Anterior cingulate cortex (tissue), 58 donors: ENCODE measurements at regions not wholly inside any gene's neighbourhood (a gene's known extent, or its start where the extent isn't known, plus 50 kb on each side); places are given as distances from the start of the nearest gene placed in this dataset.
A peak's percentile ranks its signal among the peaks of the same experiment; 100 is the strongest.
"Not testable (repeated sequence)": the region's sequence is repeated elsewhere in the genome, so short reads cannot be mapped to it uniquely, and the experiment has no call there.

Experiments
- DNase-seq, 58 donors: peaks; one replicate each; lab custom pipeline; 2025; lab: John Stamatoyannopoulos, UW

DNA sequence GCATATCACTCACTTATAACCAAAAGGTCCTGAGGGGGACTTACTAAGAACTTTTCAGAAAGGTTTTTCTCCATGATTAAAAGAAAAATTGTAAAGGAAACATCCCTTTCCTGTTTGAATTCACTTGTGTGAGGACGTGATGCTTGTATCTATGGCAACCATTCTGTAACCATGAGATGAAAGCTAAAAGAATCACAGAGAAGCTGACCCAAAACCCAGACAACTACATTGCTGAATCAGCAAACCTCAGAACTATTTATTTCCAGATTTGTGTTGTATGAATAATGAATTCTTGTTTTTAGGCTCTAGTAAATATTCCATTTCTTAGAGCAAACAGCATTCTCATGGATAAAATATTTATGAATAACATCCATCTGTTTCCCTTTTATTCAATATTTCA is 91.2 kb downstream of the RCHY1 start:
- DNase-seq, result no peak

GRCh38 chr4:75412746-75413145 is 101.5 kb downstream of the RCHY1 start:
- DNase-seq, result no peak

- no peak for DNase-seq
Measured at GRCh38 chr4:75398501-75398900, 115.7 kb downstream of the RCHY1 start.

GRCh38 chr4:75391489-75392166 is 122.6 kb downstream of the RCHY1 start:
- DNase-seq, result peak in 3 of 58 donors; percentile 11 to 21 (median 19)

DNA sequence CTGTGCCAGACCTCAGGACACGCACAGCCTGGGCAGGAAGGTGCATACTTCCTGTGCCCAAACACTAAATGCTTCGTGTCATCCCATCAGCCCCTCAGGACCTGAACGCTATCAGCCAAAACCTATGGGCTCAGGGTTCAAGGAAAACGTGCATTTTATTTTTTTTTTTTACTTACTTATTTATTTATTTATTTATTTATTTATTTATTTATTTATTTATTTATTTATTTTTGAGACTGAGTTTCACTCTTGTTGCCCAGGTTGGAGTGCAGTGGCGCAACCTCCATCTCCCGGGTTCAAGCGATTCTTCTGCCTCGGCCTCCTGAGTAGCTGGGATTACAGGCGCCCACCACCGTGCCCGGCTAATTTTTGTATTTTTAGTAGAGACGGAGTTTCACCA is 127.8 kb downstream of the RCHY1 start:
- not testable (repeated sequence) for DNase-seq

DNA sequence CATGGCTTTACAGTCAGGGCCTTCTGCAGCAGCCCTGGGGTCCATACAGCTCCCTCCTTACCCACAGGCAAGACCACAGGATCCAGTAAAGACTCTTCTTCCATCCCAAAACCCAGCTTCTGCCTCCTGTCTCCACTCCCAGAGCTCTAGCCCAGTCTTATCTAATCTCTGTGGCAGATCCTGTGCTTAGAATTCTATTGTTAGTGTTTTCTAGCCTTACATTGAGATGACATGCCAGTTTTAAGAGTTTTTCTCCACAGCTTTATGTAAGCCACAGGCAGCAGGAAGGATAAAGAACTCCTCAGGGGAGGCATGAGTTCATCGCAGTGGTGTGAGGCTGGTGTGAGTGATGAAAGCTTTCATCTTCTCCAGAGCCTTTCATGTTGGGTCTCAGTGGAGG is 129.1 kb downstream of the RCHY1 start:
- no peak for DNase-seq

DNA sequence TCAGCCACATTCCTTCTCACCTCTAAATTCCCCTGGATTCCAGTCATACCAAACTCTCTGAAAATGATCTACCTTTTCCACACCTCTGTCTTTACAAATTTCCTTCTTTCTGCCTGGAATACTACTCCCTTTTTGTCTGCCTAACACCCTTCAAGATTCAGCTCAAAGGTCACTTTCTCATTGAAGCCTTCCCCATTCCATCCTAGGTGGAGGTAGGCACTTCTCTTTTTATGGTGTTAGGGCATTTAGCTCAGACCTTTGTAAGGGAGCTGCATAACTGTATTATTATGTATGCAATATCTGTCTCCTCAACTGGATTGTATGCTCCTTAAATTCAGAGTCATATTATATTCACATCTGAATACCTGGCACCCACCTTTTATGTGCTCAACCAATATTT is 137.7 kb downstream of the RCHY1 start:
- no peak for DNase-seq

GRCh38 chr4:75371915-75372314 is 142.3 kb downstream of the RCHY1 start:
- no peak for DNase-seq

GRCh38 chr4:75370576-75370975 is 143.6 kb downstream of the RCHY1 start:
- no peak for DNase-seq

DNA sequence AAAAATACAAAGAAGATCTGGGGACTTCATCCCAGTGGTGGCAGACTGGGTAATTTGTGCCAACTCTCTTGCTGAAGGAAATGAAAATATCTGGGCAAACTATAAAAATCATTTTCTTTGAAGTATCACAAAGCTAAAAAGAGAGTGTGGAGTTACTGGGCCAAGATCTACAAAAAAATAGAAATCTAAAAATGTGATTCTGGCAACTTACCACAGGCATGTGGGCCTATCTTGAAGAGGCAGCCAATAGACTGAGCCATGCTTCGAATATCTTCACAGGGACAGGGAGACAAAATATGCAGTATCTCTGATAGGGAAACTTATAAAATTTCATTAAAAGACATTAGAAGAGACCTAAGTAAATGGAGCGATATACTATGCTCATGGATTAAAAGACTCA is 168.8 kb downstream of the RCHY1 start:
- peak in 2 of 58 donors; percentile 7 to 10 for DNase-seq

DNA sequence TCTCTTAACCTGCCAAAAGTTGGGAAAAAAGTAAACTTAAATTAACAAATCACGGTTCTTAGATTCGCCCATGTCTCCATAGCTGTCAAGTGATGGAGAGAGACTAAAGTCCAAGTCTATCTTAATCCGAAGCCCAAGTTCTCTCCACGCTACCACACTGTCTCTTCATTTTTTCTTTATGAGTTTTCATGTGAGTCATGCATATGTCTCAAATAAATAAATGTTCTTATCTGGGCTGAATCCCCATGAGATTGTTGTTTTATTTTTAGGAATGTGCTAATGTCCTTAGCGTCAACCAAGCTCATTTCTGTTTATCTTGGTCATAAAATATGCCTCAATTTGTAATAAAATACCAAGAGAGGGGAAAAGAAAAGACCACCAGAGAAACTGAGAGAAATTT is 169.3 kb downstream of the RCHY1 start:
- no peak for DNase-seq

- DNase-seq, result no peak
Measured at GRCh38 chr4:75343333-75343732, 170.9 kb downstream of the RCHY1 start.

GRCh38 chr4:75340561-75340960 is 173.6 kb downstream of the RCHY1 start:
- no peak for DNase-seq

DNA sequence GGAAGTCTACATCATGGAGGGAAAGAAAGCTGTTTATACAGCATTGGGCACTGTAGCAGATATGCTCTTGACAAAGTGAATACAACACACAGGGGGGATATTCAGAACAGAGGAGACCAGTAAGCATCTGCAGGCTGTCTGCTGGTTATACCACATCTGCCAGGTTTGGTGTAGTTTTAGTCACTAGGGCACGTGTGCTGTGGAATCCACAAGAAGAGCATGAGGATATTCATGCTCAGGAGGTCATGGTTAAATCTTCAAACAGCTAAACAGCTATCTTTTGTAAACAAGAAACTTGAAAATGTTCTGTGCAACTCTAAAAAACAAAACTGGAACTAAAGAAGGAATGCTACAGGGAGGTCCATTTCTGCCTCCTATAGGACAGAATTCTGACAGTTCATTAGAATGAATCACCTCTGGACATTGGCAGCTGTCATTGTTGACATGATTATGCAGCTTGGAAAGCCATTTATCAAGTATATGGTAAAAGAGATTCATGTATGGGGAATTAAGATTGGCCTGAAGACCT is 175.8 kb downstream of the RCHY1 start:
- DNase-seq, result no peak

- no peak for DNase-seq
Measured at GRCh38 chr4:75327804-75328512, 186.2 kb downstream of the RCHY1 start.

GRCh38 chr4:75325318-75325979 is 188.8 kb downstream of the RCHY1 start:
- DNase-seq, result peak in 6 of 58 donors; percentile 2 to 72 (median 24)

- no peak for DNase-seq
Measured at GRCh38 chr4:75321484-75321883, 192.7 kb downstream of the RCHY1 start.

DNA sequence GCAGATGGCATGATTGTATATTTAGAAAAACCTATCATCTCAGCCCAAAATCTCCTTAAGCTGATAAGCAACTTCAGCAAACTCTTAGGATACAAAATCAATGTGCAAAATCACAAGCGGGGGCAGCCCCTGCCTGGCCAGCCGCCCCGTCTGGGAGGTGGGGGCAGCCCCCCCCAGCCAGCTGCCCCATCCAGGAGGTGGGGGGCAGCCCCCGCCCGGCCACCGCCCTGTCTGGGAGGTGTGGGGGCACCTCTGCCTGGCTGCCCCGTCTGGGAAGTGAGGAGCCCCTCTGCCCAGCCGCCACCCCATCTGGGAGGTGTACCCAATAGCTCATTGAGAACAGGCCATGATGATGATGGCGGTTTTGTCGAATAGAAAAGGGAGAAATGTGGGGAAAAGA is 196.6 kb downstream of the RCHY1 start:
- DNase-seq, result not testable (repeated sequence)

DNA sequence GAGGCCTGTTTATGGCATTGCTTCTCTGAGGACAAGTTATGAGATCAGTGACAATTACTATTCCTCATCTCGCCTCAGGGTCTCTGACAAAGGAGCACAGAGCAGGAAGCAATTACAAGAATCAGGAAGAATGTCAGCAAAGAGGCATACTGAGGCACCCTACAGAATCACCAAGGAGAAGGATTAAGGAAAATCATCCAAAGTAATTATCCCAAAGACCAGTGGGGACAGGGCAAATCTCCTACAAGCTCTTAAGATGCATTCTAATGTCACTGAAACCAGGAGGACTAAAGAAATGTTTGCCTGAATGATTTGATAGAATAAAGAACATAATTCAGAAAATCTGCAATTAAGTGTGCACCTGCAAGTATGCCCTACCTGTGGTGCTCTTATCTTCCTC is 206.2 kb downstream of the RCHY1 start:
- DNase-seq, result no peak

- DNase-seq, result no peak
Measured at GRCh38 chr4:75306506-75306905, 207.7 kb downstream of the RCHY1 start.

DNA sequence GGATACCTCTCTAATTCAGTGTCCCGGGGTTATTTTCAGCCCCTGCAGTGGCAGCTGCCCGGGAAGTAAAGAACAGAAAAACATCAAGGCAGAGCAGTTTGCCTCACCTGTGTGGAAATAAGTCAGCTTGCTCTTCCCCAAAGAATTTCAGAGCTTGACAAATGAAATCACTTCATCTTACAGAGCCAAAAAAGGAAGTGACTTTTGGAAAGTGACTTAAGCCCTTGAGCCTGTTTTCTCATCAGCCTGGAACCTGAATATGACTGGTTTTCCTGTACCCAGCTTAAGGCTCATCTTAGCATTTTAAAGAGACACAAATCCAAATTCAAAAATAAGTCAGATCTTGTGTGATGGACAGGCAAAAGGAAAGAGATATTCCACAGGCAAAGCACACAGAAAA is 211.6 kb downstream of the RCHY1 start:
- DNase-seq, result no peak
